Activated T-helper 1 cell treated with Interleukin-2 at 50 U/mL for 16 hours (primary cell): ENCODE measurements at regions not wholly inside any gene's neighbourhood (a gene's known extent, or its start where the extent isn't known, plus 50 kb on each side); places are given as distances from the start of the nearest gene placed in this dataset.

Source experiments
- DNase-seq: peaks from one replicate; pipeline ENCODE4 v3.0.0-alpha.2; 2020; ENCODE audit warnings: low read depth

- no peak for DNase-seq
These were observed 158.2 kb downstream of the CAND1 start for GRCh38 chr12:67427336-67427735.

DNA sequence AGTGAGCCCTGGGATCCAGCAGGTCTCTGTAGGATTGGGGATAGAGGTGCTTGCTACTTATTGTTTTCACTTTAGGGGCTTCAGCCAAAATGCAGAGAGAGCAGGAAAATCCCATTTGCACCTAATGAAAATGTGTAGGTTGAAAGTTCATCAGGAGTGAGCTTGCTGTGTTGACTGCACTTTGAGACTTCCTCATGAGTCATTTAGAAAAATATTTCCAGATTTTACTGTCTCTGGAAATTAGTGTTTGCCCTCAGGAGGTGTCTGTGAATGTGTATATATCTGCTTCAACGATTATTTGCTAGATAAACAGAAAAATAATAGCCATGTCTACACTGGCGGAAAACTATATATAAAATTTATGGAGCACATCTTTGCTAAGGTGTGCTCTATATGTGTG, 159.3 kb downstream of the CAND1 start:
- no peak for DNase-seq

DNA sequence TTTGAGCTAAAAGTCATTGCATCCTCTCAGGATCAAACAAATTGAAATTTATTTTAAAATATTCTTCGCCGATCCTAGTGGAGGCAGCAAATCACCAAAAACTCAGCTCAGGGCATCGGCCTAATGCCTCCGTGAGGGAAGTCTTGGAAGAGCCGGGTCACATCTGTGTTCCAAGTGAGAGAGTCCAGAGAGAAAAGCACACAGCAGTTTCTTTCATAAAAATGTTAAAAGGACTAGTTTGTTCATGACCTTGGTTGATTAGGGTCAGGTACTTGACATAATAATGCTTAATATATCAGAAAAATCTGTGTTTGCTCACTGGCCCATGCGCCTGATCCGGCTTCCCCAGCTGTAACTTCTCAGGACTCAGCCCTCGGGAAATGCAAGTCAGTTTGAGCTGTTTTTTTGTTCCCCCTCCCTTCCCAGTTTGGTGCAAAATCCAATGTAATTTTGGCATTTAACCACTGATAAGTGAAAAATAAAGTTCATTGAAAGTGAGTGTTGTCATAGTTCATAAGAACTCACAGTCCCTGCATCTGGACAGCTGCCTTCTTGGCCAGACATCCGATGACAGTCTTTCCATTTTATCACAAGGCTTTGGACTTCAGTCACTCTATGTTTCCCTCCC, 161.7 kb downstream of the CAND1 start:
- DNase-seq: no peak

GRCh38 chr12:67431411-67432020, 162.4 kb downstream of the CAND1 start:
- DNase-seq: no peak

- DNase-seq: no peak
These were observed 164.4 kb downstream of the CAND1 start for GRCh38 chr12:67433385-67434175.

GRCh38 chr12:67434671-67435370, 165.7 kb downstream of the CAND1 start:
- DNase-seq: no peak

DNA sequence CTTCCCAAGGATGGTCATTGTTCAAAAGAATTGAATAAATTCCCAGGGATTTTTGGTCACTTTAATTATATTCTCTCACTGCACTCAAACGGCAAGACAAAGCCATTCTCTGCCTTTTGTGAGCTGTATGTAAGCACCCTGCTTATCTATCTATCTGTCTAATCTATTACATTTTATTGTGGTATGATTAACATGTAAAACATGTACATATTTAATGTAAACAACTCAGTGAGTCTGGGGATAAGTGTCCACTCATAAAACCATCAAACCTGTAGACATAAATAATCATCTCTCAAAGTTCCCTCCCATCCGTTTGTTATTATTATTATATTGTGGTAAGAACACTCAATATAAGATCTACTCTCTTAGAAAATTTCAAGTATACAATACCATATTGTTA, 167.1 kb downstream of the CAND1 start:
- no peak for DNase-seq

- no peak for DNase-seq
These were observed 167.9 kb downstream of the CAND1 start for GRCh38 chr12:67437011-67437410.

- DNase-seq: no peak
These were observed 170.5 kb downstream of the CAND1 start for GRCh38 chr12:67439611-67440010.

DNA sequence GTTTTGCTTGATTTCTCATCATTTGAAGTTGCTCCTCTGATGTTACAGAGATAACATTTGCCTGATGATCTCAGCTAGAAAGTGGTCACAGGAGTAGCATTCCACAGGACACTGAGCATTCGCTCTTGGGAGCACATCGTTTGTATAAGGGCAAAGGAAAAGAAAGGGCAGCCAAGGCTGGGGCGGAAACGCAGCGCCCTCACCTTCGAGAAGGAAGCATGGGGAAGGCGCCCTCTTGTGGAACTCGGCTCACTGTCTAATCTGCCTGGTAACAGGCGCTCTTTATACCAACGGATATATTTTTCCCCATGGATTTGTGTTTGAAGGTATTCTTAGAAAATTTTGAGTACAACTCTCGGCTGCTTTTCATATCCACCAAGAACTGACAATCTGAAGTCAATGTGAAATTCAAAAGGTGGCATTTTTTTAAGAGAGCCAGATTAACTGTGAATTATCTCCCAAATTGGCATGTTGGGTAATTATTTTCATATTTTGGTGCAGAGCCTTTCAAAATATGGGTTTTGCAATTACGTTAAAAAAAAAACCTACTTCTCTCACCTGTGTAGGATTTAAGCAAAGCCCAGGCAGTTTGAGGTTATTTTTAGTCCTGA, 172.7 kb downstream of the CAND1 start:
- peak; percentile 58 for DNase-seq

DNA sequence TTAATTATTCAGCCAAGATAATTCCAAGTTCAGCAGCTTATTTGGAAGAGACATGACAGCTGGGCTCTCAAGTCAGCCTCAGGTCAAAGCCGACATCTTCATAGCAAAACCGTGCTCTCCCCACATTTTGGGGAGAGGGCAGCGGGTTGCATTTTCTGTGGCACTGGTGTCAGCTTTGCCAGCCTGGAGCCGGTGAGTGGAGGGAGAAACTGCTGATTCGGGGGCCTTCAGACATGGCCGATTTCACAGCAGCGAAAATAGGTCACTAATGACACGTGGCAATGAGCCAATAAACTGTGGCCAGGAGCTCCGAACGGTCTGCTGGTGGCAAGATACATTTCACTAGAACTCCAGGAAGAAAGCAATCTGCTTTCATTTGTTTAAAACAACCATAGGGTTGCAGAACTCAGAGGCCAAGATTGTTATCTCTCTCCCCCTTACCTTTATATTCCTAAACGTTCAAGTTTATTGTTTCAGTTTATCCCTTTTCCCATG, 173.2 kb downstream of the CAND1 start:
- DNase-seq: no peak

GRCh38 chr12:67442896-67443295, 173.7 kb downstream of the CAND1 start:
- DNase-seq: no peak

DNA sequence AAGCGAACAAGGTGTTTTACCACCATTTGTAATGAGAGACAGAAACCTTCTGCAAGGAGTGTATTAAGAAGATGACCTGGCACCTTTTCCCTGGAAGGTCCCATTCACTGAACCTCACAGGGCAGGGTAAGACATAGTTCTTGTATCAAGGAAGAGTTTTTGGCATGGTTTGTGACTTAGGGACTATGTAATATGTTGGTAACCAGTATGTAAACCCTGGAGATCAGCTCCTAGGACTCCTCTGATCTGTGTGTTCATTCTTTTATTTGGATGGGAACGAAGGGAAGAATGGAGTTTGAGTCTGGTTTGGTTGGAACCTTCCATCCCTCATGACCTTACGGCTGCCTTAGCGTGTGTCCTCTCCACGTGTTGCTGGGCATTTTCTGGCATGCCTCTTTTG, 175.4 kb downstream of the CAND1 start:
- no peak for DNase-seq

GRCh38 chr12:67446716-67447115, 177.6 kb downstream of the CAND1 start:
- no peak for DNase-seq

DNA sequence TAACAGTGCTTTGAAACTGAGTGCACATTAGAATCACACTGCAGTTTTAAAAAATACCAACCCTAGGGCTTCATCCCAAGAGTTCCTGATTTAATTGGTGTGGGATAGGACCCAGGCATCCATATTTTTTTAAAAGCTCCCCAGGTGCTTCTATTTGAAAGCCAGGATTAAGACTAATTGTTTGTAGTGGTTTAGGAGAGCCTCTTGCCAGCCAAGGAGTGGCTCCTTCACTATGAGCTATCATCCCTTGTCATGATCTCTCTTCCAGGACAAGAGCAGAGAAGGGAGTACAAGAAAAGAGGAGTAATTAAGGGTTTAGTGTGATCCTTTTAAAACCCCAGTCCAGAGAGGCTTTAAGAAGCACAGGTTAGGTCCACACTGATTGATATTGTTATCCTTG, 178.0 kb downstream of the CAND1 start:
- no peak for DNase-seq

DNA sequence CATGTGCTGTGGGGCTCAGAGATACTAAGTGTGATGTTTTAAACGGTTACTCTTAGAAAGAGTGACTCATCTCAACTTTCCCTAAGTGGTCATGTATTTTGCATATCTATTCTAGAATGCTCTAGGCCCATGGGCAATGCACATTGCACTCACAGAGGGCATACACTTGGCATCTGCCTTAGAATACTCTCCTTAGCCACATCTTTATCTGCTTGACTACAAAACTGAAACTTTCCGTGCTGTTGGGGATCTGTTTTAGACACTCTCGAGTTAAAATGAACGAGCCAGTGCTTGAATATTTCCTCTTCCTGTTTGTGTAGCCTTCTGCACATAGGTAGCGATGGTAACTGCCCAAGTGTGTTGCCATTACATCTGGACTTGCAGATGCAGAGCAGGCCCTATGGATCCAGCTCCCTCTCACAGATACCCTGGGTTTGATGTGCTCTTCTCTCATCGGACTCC, 180.5 kb downstream of the CAND1 start:
- DNase-seq: no peak

DNA sequence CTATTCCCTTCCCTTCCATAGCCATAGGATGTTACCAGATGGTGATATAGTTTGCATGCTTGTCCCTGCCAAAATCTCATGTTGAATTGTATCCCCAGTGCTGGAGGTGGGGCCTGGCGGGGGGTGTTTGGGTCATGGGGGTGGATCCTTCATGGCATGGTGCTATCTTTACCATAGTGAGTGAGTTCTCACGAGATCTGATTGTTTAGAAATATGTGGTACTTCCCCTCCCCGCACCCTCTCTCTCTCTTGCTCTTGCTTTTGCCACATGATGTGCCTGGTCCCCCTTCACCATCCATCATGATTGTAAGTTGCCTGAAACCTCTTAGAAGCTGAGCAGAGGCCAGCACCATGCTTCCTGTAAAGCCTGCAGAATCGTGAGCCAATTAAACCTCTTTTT, 181.3 kb downstream of the CAND1 start:
- DNase-seq: no peak

DNA sequence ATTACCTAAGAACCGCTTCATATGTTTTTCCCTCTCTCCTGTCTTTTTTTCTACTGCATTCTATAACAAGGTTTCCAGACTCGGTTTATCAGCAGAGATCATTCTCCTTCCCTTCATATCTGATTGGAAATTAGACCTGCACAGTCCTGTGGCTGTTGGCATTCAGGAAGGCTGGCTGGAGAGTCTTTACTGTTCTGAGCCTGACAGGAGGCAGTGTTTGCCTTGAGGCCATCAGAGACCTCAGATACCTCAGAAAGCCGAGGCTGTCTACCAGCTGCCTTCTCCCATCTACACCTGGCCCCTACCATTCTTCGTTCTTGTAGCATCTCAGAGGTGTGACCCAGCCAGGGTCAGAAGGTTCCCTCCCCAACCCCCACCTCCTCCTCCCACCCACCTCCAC, 182.0 kb downstream of the CAND1 start:
- DNase-seq: no peak

DNA sequence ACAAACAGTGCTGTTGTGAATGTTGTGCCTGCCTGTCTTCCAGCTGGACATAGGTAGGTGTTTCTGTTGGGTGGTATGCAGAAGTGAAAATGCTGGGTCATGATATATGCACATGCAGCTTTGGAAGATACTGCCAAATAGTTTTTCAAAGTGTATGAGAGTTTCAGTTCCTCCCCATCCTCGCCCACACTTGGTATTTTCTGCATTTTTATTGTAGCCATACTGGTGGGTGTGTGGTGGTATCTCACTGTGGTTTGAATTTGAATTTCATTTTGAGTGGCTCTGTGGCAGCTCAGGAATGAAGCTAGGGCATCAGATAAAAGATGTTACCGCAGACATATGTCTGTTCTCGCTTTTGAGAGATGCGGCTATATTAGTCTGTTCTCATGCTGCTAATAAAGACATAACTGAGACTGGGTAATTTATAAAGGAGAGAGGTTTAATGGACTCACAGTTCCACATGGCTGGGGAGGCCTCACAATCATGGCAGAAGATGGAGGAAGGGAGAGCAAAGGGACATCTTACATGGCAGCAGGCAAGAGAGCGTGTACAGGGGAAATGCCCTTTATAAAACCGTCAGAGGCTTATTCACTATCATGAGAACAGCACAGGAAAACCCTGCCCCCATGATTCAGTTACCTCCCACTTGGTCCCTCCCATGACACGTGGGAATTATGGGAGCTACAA, 183.1 kb downstream of the CAND1 start:
- DNase-seq: no peak

DNA sequence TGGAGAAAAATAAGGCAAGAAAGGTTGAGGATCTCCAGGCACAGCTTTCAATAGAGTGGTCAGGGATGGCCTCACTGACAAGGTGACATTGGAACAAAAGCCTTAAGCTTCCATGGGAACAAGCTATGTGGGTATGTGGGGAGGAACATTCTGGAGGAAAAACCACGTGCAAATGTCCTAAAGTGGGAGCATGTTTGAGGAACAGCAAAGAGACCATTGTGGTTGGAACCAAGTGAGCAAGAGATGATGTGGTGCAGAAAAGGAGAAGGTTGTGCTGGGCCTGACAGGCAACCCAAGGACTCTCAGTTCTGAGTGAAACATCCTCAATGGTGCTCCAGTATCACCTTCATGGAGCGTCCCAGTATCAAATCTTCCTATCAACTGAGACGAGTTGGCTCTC, 184.0 kb downstream of the CAND1 start:
- DNase-seq: no peak

- no peak for DNase-seq
These were observed 186.1 kb downstream of the CAND1 start for GRCh38 chr12:67455236-67455635.
